Glutamatergic neuron (in vitro differentiated cells): ENCODE measurements at regions not wholly inside any gene's neighbourhood (a gene's known extent, or its start where the extent isn't known, plus 50 kb on each side); places are given as distances from the start of the nearest gene placed in this dataset.

Experiments used
- DNase-seq: peaks from one replicate; pipeline ENCODE4 v3.0.0; 2022
- H3K27ac Mint-ChIP-seq: one replicate; pipeline ENCODE4 v1.8.0; 2020; ENCODE audit warnings: mild to moderate bottlenecking, mixed read lengths, inconsistent platforms; ENCODE audit not compliant: unreplicated experiment
- H3K27me3 Mint-ChIP-seq: one replicate; pipeline ENCODE4 v1.8.0; 2020; ENCODE audit warnings: mild to moderate bottlenecking, moderate library complexity, mixed read lengths, inconsistent platforms; ENCODE audit not compliant: unreplicated experiment
- H3K36me3 Mint-ChIP-seq: one replicate; pipeline ENCODE4 v1.8.0; 2020; ENCODE audit warnings: mild to moderate bottlenecking, mixed read lengths, inconsistent platforms; ENCODE audit not compliant: unreplicated experiment
- H3K4me1 Mint-ChIP-seq: one replicate; pipeline ENCODE4 v1.8.0; 2020; ENCODE audit warnings: mild to moderate bottlenecking, low read depth, mixed read lengths, inconsistent platforms; ENCODE audit not compliant: unreplicated experiment
- H3K4me3 Mint-ChIP-seq: one replicate; pipeline ENCODE4 v1.8.0; 2020; ENCODE audit warnings: mild to moderate bottlenecking, mixed read lengths, inconsistent platforms; ENCODE audit not compliant: unreplicated experiment
- H3K9me3 Mint-ChIP-seq: one replicate; pipeline ENCODE4 v1.8.0; 2020; ENCODE audit warnings: mild to moderate bottlenecking, moderate library complexity, mixed read lengths, inconsistent platforms; ENCODE audit not compliant: unreplicated experiment
- TF ChIP-seq, protein P1 (sequence below): fragments of 200-600 bp; sonication (generic); IDR thresholded peaks from one replicate; pipeline ENCODE4 v1.5.0; 2021; ENCODE audit not compliant: partially characterized antibody, unreplicated experiment

DNA sequence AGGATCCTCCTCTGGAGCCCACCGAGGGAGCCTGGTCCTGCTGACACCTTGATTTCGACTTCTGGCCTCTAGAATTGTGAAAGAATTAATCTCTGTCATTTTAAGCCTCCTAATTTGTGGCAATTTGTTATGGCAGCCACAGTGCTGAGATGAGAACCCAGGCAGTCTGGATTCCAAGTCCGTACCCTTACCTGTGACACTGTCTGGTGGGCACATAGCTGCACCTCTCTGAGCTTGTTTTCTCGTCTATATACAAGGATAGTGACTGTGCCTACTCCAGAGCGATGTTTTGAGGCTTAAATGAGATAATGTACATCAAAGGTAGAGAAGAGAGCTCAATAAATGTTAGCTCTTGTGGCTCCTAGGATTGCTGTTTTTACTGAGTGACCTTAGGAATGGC lies 128.4 kb upstream of the MPHOSPH6 start:
- H3K4me1 Mint-ChIP-seq, result no peaks in the 10 kb centered on the region
- H3K27me3 Mint-ChIP-seq, result no peaks in the 10 kb centered on the region
- DNase-seq, result no peak
- TF ChIP-seq, protein P1, sequence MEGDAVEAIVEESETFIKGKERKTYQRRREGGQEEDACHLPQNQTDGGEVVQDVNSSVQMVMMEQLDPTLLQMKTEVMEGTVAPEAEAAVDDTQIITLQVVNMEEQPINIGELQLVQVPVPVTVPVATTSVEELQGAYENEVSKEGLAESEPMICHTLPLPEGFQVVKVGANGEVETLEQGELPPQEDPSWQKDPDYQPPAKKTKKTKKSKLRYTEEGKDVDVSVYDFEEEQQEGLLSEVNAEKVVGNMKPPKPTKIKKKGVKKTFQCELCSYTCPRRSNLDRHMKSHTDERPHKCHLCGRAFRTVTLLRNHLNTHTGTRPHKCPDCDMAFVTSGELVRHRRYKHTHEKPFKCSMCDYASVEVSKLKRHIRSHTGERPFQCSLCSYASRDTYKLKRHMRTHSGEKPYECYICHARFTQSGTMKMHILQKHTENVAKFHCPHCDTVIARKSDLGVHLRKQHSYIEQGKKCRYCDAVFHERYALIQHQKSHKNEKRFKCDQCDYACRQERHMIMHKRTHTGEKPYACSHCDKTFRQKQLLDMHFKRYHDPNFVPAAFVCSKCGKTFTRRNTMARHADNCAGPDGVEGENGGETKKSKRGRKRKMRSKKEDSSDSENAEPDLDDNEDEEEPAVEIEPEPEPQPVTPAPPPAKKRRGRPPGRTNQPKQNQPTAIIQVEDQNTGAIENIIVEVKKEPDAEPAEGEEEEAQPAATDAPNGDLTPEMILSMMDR, result no peak
- no peaks in the 10 kb centered on the region for H3K9me3 Mint-ChIP-seq
- no peaks in the 10 kb centered on the region for H3K36me3 Mint-ChIP-seq
- H3K27ac Mint-ChIP-seq, result no peak overlapping the region
- H3K4me3 Mint-ChIP-seq, result no peak overlapping the region

DNA sequence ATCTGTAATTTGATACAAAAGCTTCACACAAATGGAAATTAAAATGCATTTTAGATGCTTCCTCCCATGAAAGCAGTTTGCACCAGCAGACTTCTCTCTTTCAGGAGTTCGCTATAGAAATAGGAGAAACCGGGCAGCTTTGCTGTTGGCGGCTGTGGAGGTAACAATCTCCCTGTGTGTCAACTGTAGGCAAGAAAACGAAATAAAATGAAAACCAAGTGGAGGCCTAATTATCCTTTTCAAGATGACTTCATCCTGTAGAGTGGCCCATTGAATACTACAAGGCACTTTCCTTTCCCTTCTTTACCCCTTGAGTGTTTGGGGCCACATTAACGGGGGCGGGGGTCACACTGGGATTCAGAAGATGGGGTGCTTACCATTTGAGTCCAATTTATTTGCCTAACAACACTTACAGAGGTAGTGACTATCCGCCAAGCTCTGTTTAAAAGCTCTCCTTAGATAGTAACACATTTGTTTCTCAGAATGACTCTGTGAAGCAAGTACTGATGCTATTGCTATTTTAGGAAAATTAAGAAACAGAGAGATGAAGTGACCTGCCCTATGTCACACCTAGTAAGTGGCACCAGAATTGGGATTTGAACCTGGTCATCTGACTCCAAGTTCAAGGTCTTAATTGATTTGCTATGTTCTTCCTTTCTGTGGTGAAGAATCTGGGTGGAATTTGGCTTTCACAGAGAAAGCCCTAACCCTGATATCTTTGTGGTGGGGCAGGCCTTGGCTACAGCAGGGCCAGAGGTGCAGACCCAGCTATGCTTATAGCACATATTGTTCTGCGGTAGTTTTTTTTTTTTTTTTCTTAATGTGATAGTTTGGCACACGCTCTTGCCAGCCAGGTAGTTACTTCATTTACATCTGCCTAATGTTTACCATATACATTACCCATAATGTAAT lies 125.5 kb upstream of the MPHOSPH6 start:
- TF ChIP-seq, protein P1, result no peak
- Mint-ChIP-seq H3K36me3 (no peaks in the 10 kb centered on the region), H3K4me3 (no peak overlapping the region), H3K27ac (no peak overlapping the region), H3K9me3 (no peaks in the 10 kb centered on the region), H3K4me1 (no peaks in the 10 kb centered on the region), H3K27me3 (no peaks in the 10 kb centered on the region)
- no peak for DNase-seq

DNA sequence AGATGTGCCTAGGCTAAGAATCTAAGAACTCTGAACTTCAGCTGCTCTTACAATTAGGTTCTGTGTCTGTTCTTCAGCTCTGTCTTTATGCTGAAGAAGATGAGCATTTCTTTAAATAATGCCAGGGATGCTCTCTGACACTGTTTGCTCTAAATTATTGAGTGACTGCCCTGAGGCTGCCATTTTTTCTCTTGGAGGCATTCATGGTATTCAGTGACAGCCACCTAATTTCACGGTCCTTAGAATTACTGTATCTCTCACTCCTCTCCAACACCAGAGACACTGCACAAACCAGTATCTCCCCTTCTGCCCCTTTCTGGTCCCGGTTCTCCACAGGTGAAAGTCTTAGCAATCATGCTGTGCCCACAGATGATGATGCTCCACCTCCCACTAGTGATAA lies 123.6 kb upstream of the MPHOSPH6 start:
- no peak overlapping the region for H3K4me3 Mint-ChIP-seq
- no peaks in the 10 kb centered on the region for H3K27me3 Mint-ChIP-seq
- H3K27ac Mint-ChIP-seq, result no peak overlapping the region
- no peaks in the 10 kb centered on the region for H3K36me3 Mint-ChIP-seq
- no peaks in the 10 kb centered on the region for H3K4me1 Mint-ChIP-seq
- no peaks in the 10 kb centered on the region for H3K9me3 Mint-ChIP-seq
- TF ChIP-seq, protein P1, result no peak
- no peak for DNase-seq

DNA sequence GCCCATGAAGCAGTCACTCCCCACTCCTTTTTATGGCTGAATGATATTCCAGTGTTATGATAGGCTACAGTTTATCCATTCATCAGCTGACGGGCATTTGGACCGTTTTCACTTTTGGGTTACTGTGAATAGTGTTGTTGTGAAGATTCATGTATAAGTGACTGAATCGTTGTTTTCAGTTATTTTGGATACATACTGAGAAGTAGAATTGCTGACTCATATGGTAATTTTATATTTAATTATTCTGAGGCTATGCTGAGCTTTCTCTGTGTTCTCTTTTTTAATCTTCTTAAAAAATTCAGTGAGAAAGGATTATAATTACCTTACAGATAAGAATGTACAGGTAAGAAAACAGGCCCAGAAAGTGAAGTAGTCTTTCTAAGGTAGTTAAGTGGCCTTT lies 117.9 kb upstream of the MPHOSPH6 start:
- no peak overlapping the region for H3K4me3 Mint-ChIP-seq
- H3K36me3 Mint-ChIP-seq, result no peaks in the 10 kb centered on the region
- no peaks in the 10 kb centered on the region for H3K9me3 Mint-ChIP-seq
- H3K4me1 Mint-ChIP-seq, result no peaks in the 10 kb centered on the region
- TF ChIP-seq, protein P1, result no peak
- H3K27ac Mint-ChIP-seq, result no peak overlapping the region
- no peaks in the 10 kb centered on the region for H3K27me3 Mint-ChIP-seq
- DNase-seq, result no peak

DNA sequence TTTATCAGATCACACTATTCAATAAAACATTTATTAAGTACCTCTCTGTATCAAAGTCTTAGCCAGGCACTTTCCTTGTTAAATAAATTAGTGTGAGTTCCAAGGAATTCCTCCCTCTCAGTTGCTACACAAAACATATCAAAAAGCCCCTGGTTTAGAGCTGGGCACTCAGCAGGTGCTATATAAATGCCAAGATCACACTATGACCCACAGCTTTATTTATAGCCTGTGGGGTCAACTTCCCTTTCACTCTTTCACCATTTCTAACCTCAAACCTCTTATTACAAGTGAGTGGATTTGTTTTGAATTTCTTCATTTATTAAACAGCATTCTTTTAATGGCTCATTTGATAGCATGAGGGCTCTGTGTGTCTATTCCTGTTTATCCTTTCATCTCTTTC lies 112.6 kb upstream of the MPHOSPH6 start:
- no peak overlapping the region for H3K27ac Mint-ChIP-seq
- no peaks in the 10 kb centered on the region for H3K36me3 Mint-ChIP-seq
- peaks cover 3% of the 10 kb centered on the region for H3K9me3 Mint-ChIP-seq
- H3K27me3 Mint-ChIP-seq, result peaks cover 2% of the 10 kb centered on the region
- DNase-seq, result no peak
- TF ChIP-seq, protein P1, result no peak
- H3K4me3 Mint-ChIP-seq, result no peak overlapping the region
- H3K4me1 Mint-ChIP-seq, result no peaks in the 10 kb centered on the region
